GM23338 (cell line): ENCODE measurements at regions not wholly inside any gene's neighbourhood (a gene's known extent, or its start where the extent isn't known, plus 50 kb on each side); places are given as distances from the start of the nearest gene placed in this dataset.

Experiments used
- ATAC-seq: fragments of 200-7000 bp; cut with Tn5 transposase; 3 replicates; pipeline ENCODE4 v1.9.1; 2020
- DNase-seq: peaks from one replicate; pipeline ENCODE4 v3.0.0-alpha.2; 2015; ENCODE audit warnings: low spot score
- H2AFZ ChIP-seq: fragments of 200-600 bp; sonication (generic); 2 replicates; pipeline ENCODE4 v1.8.0; 2016; ENCODE audit warnings: antibody characterized with exemption, mild to moderate bottlenecking, moderate library complexity
- H3F3A ChIP-seq: fragments of 200-600 bp; sonication (generic); replicated peaks from 2 replicates; pipeline ENCODE4 v1.8.0; 2017; ENCODE audit warnings: antibody characterized with exemption, mixed run types, low read depth
- H3K27ac ChIP-seq: fragments of 200-600 bp; sonication (generic); 2 replicates; pipeline ENCODE4 v1.6.1; 2016; ENCODE audit warnings: low read depth
- H3K27me3 ChIP-seq: fragments of 200-600 bp; sonication (generic); 2 replicates; pipeline ENCODE4 v1.8.0; 2016; ENCODE audit warnings: mild to moderate bottlenecking, mixed run types, moderate library complexity; ENCODE audit not compliant: insufficient read depth
- H3K36me3 ChIP-seq: fragments of 200-600 bp; sonication (generic); 2 replicates; pipeline ENCODE4 v1.8.0; 2016; ENCODE audit warnings: mild to moderate bottlenecking; ENCODE audit not compliant: insufficient read depth
- H3K4me1 ChIP-seq: fragments of 200-600 bp; sonication (generic); 2 replicates; pipeline ENCODE4 v1.8.0; 2016; ENCODE audit warnings: mild to moderate bottlenecking, moderate library complexity; ENCODE audit not compliant: insufficient read depth
- H3K4me2 ChIP-seq: fragments of 200-600 bp; sonication (generic); 2 replicates; pipeline ENCODE4 v1.7.1; 2017; ENCODE audit warnings: mixed run types
- H3K4me3 ChIP-seq: fragments of 200-600 bp; sonication (generic); 2 replicates; pipeline ENCODE4 v1.6.1; 2016; ENCODE audit warnings: mixed run types
- H3K79me2 ChIP-seq: fragments of 200-600 bp; sonication (generic); replicated peaks from 2 replicates; pipeline ENCODE4 v1.8.0; 2017; ENCODE audit warnings: mild to moderate bottlenecking; ENCODE audit not compliant: insufficient read depth
- H3K9me2 ChIP-seq: fragments of 200-600 bp; sonication (generic); 2 replicates; pipeline ENCODE4 v1.8.0; 2017; ENCODE audit not compliant: insufficient read depth
- H4K20me1 ChIP-seq: fragments of 200-600 bp; sonication (generic); replicated peaks from 2 replicates; pipeline ENCODE4 v1.8.0; 2017; ENCODE audit warnings: mild to moderate bottlenecking; ENCODE audit not compliant: insufficient read depth
- H3K27ac Mint-ChIP-seq: 2 replicates; pipeline ENCODE4 v1.8.0; 2020; ENCODE audit warnings: inconsistent platforms, mild to moderate bottlenecking, moderate library complexity, mixed read lengths
- H3K27me3 Mint-ChIP-seq: 3 replicates; pipeline ENCODE4 v1.8.0; 2022; ENCODE audit warnings: low read depth, mild to moderate bottlenecking, moderate library complexity, mixed read lengths, inconsistent platforms; ENCODE audit not compliant: insufficient read depth, poor library complexity
- H3K36me3 Mint-ChIP-seq: 3 replicates; pipeline ENCODE4 v1.8.0; 2021; ENCODE audit warnings: low read depth, mild to moderate bottlenecking, inconsistent platforms, moderate library complexity, mixed read lengths
- H3K4me1 Mint-ChIP-seq: 3 replicates; pipeline ENCODE4 v1.8.0; 2020; ENCODE audit warnings: mild to moderate bottlenecking, inconsistent platforms, mixed read lengths
- H3K4me3 Mint-ChIP-seq: 3 replicates; pipeline ENCODE4 v1.8.0; 2021; ENCODE audit warnings: moderate library complexity, mild to moderate bottlenecking, inconsistent platforms, mixed read lengths
- H3K9me3 Mint-ChIP-seq: 3 replicates; pipeline ENCODE4 v1.8.0; 2020; ENCODE audit warnings: moderate library complexity, mild to moderate bottlenecking, inconsistent platforms, mixed read lengths
- CREB1 ChIP-seq: fragments of 250-450 bp; sonication (Bioruptor Pico); IDR thresholded peaks from 2 replicates; pipeline ENCODE4 v1.5.0; 2020; ENCODE audit warnings: low read depth, mild to moderate bottlenecking, moderate library complexity
- EZH2phosphoT487 ChIP-seq: fragments of 200-600 bp; sonication (generic); IDR thresholded peaks from one replicate; pipeline ENCODE4 v1.8.1; 2018; ENCODE audit warnings: antibody characterized with exemption; ENCODE audit not compliant: unreplicated experiment
- POLR2AphosphoS5 ChIP-seq: IDR thresholded peaks from 2 replicates; pipeline ENCODE4 v1.6.1; 2016; ENCODE audit warnings: antibody characterized with exemption, low read depth
- STAT1 ChIP-seq: IDR thresholded peaks from one replicate; pipeline ENCODE4 v1.6.1; 2016; ENCODE audit warnings: antibody characterized with exemption; ENCODE audit not compliant: unreplicated experiment
- ZNF114 ChIP-seq: fragments of 250-450 bp; sonication (Bioruptor Pico); IDR thresholded peaks from 2 replicates; pipeline ENCODE4 v1.5.0; 2020; ENCODE audit warnings: mild to moderate bottlenecking, moderate library complexity
- TF ChIP-seq, protein P1 (sequence below): IDR thresholded peaks from one replicate; pipeline ENCODE4 v1.6.1; 2018; ENCODE audit warnings: antibody characterized with exemption; ENCODE audit not compliant: unreplicated experiment
- TF ChIP-seq, protein P2 (sequence below), 2 experiments: fragments of 200-600 bp in 1 of 2; sonication (generic) in 1 of 2; conservative IDR thresholded peaks; 2 replicates each; pipeline versions ENCODE4 v1.5.1 to v1.6.1; 2016 to 2017; ENCODE audit warnings: antibody characterized with exemption in 2 of 2, low read depth in 2 of 2, mild to moderate bottlenecking in 2 of 2, moderate library complexity in 1 of 2
- TF ChIP-seq, protein P3 (sequence below): fragments of 250-450 bp; sonication (Bioruptor Pico); IDR thresholded peaks from 2 replicates; pipeline ENCODE4 v1.5.0; 2020; ENCODE audit warnings: mild to moderate bottlenecking, moderate library complexity

DNA sequence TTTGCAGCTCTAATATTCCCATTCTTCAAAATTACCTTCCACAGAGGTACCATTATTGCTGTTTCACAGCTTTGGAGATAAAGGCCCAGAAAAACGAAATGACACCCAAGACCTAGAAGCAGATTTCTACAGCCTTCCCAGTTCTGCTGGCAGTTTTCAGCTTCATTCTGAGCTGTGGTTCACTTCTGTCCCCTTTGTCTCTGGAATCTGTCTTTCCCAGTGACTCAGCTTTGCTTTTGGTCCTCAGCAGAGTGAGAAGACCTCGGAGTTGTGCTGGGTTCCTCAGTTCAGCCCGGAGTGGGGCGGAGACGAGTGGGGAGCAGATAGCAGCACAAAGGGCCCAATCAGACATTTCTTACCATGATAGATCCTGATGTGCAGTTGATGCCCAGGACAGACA is 180.7 kb upstream of the CXCR4 start:
- H3K9me3 Mint-ChIP-seq = no peaks in the 10 kb centered on the region
- no peaks in the 10 kb centered on the region for H3K79me2 ChIP-seq
- no peaks in the 10 kb centered on the region for H3K9me2 ChIP-seq
- H2AFZ ChIP-seq = no peak overlapping the region
- H3F3A ChIP-seq = no peaks in the 10 kb centered on the region
- peaks cover under 1% of the 10 kb centered on the region; the same call in 2 of the 3 replicates for H3K4me1 Mint-ChIP-seq
- no peaks in the 10 kb centered on the region for H3K36me3 ChIP-seq
- H3K27ac Mint-ChIP-seq = no peak overlapping the region
- H3K4me1 ChIP-seq = peaks cover 5% of the 10 kb centered on the region; the same call in 1 of the 2 replicates
- ATAC-seq (no peak), DNase-seq (no peak)
- H3K27me3 Mint-ChIP-seq = no peaks in the 10 kb centered on the region
- H3K4me3 Mint-ChIP-seq = no peak overlapping the region
- no peak overlapping the region for H3K27ac ChIP-seq
- no peak overlapping the region for H3K4me2 ChIP-seq
- no peaks in the 10 kb centered on the region for H3K36me3 Mint-ChIP-seq
- H4K20me1 ChIP-seq = no peaks in the 10 kb centered on the region
- no peak overlapping the region for H3K4me3 ChIP-seq
- H3K27me3 ChIP-seq = no peaks in the 10 kb centered on the region
- TF ChIP-seq CREB1 (no peak), EZH2phosphoT487 (no peak), ZNF114 (CRISPR knock-in tag) (no peak), POLR2AphosphoS5 (no peak), STAT1 (no peak)
- TF ChIP-seq, protein P1, sequence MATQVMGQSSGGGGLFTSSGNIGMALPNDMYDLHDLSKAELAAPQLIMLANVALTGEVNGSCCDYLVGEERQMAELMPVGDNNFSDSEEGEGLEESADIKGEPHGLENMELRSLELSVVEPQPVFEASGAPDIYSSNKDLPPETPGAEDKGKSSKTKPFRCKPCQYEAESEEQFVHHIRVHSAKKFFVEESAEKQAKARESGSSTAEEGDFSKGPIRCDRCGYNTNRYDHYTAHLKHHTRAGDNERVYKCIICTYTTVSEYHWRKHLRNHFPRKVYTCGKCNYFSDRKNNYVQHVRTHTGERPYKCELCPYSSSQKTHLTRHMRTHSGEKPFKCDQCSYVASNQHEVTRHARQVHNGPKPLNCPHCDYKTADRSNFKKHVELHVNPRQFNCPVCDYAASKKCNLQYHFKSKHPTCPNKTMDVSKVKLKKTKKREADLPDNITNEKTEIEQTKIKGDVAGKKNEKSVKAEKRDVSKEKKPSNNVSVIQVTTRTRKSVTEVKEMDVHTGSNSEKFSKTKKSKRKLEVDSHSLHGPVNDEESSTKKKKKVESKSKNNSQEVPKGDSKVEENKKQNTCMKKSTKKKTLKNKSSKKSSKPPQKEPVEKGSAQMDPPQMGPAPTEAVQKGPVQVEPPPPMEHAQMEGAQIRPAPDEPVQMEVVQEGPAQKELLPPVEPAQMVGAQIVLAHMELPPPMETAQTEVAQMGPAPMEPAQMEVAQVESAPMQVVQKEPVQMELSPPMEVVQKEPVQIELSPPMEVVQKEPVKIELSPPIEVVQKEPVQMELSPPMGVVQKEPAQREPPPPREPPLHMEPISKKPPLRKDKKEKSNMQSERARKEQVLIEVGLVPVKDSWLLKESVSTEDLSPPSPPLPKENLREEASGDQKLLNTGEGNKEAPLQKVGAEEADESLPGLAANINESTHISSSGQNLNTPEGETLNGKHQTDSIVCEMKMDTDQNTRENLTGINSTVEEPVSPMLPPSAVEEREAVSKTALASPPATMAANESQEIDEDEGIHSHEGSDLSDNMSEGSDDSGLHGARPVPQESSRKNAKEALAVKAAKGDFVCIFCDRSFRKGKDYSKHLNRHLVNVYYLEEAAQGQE = no peak
- TF ChIP-seq, protein P2, sequence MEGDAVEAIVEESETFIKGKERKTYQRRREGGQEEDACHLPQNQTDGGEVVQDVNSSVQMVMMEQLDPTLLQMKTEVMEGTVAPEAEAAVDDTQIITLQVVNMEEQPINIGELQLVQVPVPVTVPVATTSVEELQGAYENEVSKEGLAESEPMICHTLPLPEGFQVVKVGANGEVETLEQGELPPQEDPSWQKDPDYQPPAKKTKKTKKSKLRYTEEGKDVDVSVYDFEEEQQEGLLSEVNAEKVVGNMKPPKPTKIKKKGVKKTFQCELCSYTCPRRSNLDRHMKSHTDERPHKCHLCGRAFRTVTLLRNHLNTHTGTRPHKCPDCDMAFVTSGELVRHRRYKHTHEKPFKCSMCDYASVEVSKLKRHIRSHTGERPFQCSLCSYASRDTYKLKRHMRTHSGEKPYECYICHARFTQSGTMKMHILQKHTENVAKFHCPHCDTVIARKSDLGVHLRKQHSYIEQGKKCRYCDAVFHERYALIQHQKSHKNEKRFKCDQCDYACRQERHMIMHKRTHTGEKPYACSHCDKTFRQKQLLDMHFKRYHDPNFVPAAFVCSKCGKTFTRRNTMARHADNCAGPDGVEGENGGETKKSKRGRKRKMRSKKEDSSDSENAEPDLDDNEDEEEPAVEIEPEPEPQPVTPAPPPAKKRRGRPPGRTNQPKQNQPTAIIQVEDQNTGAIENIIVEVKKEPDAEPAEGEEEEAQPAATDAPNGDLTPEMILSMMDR (conservative IDR thresholded peaks at IDR 0.05; ENCODE audit: low read depth in 2 of 2) = no peak

DNA sequence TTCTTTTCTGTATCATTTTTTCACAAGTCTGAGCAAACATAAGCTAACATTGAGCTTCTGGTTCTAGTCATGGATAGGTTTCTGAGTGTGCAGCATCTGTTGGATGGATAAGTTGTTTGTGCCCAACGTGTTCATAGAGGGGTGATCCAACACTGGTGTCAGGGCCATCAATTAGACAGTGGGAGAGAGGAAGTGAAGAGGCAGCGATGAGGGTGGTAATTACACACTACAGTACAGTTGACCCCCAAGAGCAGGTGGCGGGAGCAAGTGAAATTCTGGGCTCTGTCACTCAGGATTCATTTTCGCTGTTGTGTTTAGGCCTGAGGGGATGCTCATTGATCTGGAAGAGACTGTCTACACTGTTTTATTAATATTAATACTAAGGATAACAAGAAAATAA is 180.0 kb upstream of the CXCR4 start:
- Mint-ChIP-seq H3K9me3 (no peaks in the 10 kb centered on the region), H3K4me1 (no peaks in the 10 kb centered on the region), H3K36me3 (no peaks in the 10 kb centered on the region), H3K27ac (no peak overlapping the region), H3K27me3 (no peaks in the 10 kb centered on the region), H3K4me3 (no peak overlapping the region)
- Histone ChIP-seq H3K79me2 (no peaks in the 10 kb centered on the region), H2AFZ (no peak overlapping the region), H3K36me3 (no peaks in the 10 kb centered on the region), H3F3A (no peaks in the 10 kb centered on the region), H3K27me3 (no peaks in the 10 kb centered on the region), H3K4me1 (no peaks in the 10 kb centered on the region), H3K4me2 (no peak overlapping the region), H4K20me1 (no peaks in the 10 kb centered on the region), H3K27ac (no peak overlapping the region), H3K9me2 (no peaks in the 10 kb centered on the region), H3K4me3 (no peak overlapping the region)
- no peak for DNase-seq
- no peak for ATAC-seq
- TF ChIP-seq POLR2AphosphoS5 = no peak
- TF ChIP-seq, protein P3, sequence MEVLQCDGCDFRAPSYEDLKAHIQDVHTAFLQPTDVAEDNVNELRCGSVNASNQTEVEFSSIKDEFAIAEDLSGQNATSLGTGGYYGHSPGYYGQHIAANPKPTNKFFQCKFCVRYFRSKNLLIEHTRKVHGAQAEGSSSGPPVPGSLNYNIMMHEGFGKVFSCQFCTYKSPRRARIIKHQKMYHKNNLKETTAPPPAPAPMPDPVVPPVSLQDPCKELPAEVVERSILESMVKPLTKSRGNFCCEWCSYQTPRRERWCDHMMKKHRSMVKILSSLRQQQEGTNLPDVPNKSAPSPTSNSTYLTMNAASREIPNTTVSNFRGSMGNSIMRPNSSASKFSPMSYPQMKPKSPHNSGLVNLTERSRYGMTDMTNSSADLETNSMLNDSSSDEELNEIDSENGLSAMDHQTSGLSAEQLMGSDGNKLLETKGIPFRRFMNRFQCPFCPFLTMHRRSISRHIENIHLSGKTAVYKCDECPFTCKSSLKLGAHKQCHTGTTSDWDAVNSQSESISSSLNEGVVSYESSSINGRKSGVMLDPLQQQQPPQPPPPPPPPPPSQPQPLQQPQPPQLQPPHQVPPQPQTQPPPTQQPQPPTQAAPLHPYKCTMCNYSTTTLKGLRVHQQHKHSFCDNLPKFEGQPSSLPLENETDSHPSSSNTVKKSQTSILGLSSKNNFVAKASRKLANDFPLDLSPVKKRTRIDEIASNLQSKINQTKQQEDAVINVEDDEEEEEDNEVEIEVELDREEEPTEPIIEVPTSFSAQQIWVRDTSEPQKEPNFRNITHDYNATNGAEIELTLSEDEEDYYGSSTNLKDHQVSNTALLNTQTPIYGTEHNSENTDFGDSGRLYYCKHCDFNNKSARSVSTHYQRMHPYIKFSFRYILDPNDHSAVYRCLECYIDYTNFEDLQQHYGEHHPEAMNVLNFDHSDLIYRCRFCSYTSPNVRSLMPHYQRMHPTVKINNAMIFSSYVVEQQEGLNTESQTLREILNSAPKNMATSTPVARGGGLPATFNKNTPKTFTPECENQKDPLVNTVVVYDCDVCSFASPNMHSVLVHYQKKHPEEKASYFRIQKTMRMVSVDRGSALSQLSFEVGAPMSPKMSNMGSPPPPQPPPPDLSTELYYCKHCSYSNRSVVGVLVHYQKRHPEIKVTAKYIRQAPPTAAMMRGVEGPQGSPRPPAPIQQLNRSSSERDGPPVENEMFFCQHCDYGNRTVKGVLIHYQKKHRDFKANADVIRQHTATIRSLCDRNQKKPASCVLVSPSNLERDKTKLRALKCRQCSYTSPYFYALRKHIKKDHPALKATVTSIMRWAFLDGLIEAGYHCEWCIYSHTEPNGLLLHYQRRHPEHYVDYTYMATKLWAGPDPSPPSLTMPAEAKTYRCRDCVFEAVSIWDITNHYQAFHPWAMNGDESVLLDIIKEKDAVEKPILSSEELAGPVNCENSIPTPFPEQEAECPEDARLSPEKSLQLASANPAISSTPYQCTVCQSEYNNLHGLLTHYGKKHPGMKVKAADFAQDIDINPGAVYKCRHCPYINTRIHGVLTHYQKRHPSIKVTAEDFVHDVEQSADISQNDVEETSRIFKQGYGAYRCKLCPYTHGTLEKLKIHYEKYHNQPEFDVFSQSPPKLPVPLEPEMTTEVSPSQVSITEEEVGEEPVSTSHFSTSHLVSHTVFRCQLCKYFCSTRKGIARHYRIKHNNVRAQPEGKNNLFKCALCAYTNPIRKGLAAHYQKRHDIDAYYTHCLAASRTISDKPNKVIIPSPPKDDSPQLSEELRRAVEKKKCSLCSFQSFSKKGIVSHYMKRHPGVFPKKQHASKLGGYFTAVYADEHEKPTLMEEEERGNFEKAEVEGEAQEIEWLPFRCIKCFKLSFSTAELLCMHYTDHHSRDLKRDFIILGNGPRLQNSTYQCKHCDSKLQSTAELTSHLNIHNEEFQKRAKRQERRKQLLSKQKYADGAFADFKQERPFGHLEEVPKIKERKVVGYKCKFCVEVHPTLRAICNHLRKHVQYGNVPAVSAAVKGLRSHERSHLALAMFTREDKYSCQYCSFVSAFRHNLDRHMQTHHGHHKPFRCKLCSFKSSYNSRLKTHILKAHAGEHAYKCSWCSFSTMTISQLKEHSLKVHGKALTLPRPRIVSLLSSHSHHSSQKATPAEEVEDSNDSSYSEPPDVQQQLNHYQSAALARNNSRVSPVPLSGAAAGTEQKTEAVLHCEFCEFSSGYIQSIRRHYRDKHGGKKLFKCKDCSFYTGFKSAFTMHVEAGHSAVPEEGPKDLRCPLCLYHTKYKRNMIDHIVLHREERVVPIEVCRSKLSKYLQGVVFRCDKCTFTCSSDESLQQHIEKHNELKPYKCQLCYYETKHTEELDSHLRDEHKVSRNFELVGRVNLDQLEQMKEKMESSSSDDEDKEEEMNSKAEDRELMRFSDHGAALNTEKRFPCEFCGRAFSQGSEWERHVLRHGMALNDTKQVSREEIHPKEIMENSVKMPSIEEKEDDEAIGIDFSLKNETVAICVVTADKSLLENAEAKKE = no peak
